ENCODE measurements at regions not wholly inside any gene's neighbourhood (a gene's known extent, or its start where the extent isn't known, plus 50 kb on each side); places are given as distances from the start of the nearest gene placed in this dataset.
A peak's percentile ranks its signal among the peaks of the same experiment; 100 is the strongest.

- no peak for DNase-seq
These were observed 812.7 kb downstream of the DCDC2C start for GRCh38 chr2:4515871-4516761.

DNA sequence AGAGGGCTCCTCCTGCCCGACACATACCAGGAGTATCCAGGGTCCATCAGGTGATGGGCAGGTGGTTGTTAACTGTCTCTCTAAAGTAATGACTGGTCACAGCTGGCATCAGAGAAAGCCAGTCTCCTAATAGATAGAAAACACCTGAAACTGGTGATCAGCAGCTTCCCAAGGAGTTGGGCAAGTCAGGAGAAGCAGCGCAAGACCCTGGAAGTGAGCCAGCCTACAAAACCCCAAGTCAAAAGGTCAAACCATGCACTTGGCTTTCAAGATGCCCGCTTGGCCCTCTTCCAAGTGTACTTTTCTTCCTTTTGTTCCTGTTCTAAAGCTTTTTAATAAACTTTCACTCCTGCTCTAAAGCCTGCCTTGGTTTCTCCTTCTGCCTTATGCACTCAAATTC is 815.2 kb downstream of the DCDC2C start:
- no peak for DNase-seq

DNA sequence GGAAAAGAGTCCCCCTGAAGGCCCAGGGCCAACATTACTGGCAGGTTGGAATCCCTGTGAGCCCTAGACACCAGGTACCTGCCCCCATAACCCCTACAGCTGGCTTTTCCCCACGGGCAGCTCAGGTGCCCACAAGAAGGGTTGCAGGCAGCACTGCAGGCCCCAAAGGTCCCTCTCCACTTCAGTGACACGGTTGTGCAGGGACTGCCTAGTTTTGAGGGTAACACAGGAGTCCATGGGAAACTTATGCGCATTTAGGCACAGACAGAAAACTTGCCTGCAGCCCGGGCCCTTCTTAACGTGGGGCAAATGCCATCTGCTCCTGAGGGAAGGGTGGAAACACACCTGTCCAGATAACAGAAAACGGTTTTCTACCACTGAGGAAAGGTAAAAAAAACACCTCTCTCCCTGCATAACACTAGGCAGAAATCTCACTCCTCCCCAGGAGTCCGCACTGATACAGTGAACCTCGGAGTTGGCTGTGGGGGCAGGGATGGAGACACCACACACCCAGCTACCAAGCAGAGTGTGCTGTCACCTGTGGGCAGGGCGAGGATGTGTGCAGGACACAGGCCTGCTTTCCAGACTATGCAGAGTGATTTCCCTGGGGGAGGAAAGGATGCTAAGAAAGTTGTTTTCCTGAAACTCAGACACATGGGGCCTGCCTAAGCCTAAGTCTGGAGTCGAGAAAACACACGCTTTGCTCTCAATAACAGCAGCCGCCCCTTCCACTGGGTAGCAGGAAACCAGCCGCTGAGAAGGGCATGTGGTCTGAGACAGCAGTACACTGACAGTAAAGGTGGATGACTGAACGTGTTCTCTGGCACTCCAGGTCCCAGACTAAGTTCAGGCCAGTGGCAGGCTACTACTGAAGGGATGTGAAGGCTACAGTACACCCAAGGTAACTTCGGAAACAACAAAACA is 819.4 kb downstream of the DCDC2C start:
- no peak for DNase-seq

GRCh38 chr2:4527416-4527815 is 824.0 kb downstream of the DCDC2C start:
- no peak for DNase-seq

DNA sequence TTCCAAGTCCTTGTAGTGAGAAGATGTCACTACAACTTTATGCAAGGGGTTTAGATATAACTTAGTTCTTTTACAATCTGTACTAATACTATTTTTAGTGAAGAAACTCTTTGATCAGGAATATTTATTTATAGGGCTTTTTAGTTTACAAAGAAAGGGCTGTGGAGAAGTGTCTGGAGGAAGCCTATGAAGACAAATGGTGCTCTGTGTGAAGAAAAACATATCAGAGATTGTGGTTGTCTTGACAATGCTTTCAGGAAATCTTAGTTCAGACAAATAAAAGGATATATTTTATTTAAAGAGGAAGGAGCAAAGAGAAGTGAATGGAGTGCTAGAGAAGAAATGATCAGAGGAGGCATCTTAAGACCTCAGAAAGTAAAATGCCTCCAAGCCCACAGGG is 824.9 kb downstream of the DCDC2C start:
- no peak for DNase-seq

DNA sequence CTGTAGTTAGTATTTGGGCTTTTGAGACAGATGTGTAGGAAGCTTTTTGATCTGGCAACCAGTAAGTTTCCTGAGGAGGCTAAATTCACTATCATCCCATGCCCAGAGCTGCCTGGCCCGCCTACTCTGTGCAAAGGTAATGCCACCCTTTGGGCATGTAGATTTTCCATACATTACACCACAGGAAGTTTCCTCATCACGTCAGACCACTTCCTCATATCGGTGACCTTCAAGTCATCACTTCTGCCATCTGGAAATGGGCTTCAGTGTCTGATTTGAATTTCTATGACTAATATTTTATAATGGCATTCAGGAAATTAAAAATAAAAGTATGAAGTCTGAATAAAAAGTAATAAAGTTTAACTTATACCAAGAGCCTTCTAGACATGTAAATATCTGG is 825.4 kb downstream of the DCDC2C start:
- DNase-seq, result peak in 1 of 2 donors; percentile 2

DNA sequence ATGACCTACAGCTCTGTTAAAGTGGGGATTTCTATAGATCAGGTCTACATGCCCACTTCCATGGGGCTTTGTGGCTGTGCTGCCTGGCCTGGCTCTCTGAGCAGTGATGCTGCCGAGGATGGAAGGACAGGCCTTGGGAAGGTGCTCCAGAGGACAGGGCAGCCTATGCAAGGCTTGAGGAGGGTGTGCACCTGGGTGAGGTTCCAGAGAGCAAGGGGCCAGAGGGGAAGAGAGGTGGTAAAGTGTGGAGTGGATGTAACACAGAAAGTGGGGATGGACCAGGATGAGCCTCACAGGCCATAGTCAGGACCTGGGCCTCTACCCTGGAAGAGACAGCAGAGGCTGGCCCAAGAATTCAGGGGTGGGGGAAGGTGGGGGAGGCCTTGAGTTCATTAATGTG is 826.4 kb downstream of the DCDC2C start:
- DNase-seq, result no peak

GRCh38 chr2:4530231-4530630 is 826.9 kb downstream of the DCDC2C start:
- DNase-seq, result no peak

- no peak for DNase-seq
These were observed 830.4 kb downstream of the DCDC2C start for GRCh38 chr2:4533806-4534205.

DNA sequence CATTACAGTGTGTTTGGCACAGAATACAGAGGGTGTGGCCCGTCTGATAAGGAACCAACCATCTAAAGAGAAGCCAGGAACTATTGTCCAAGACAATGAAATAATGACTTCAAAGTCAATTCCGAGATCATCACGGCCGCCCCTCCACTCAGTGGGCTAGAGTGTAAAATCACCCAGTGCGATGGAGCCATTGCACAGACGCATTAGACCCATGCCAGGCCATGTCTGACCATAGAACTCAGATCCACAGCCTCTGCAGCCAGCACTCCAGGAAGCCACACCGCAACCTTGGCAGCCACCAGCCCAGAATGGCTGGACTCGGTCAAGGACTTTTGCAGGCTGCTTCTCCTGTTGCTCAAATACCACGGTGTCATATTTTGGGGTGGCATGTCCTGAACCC is 835.7 kb downstream of the DCDC2C start:
- DNase-seq, result no peak

GRCh38 chr2:4549666-4550210 is 846.4 kb downstream of the DCDC2C start:
- DNase-seq, result no peak

GRCh38 chr2:4551691-4552474 is 848.5 kb downstream of the DCDC2C start:
- no peak for DNase-seq

DNA sequence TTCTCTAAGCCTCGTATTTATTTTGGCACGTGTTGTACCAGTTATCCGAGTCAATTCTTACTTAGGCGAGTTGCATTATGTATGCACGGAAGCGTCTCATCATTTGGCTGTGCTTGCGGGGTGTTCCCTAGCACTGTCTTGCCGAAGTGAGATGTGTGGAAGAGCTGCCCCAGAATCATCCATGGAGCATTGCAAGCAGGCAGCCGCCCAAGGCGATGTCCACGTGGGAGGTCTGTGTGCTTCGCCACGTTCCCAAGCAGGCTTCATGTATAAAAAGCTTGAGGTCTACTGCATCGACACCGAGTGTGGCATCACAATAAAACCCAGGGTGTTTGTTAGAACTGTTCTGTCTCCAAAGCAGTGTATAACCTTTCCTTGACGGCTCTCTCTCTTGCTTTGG is 849.9 kb downstream of the DCDC2C start:
- DNase-seq, result no peak

- no peak for DNase-seq
These were observed 852.9 kb downstream of the DCDC2C start for GRCh38 chr2:4556135-4556896.

GRCh38 chr2:4561196-4561595 is 857.8 kb downstream of the DCDC2C start:
- no peak for DNase-seq

GRCh38 chr2:4576075-4576474 is 872.7 kb downstream of the DCDC2C start:
- DNase-seq, result no peak

- no peak for DNase-seq
These were observed 876.6 kb downstream of the DCDC2C start for GRCh38 chr2:4579977-4580376.

- no peak for DNase-seq
These were observed 881.8 kb downstream of the DCDC2C start for GRCh38 chr2:4585057-4585635.

GRCh38 chr2:4588606-4589005 is 885.2 kb downstream of the DCDC2C start:
- DNase-seq, result no peak

DNA sequence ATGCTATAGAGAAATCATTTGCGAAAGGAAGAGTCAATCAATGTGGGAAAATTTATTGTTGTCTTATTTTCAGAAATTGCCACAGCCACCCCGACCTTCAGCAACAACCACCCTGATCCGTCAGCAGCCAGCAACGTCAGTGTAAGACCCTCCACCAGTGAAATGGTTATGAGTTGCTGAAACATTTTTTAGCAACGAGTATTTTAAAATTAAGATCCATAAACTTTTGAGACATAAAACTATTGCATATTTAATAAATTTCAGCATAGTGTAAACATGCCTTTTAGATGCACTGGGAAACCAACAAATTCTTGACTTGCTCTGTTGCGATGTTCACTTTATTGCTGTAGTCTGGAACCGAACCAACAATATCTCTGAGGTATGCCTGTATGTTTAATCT is 887.9 kb downstream of the DCDC2C start:
- no peak for DNase-seq

GRCh38 chr2:4597400-4597799 is 894.0 kb downstream of the DCDC2C start:
- DNase-seq, result no peak

DNA sequence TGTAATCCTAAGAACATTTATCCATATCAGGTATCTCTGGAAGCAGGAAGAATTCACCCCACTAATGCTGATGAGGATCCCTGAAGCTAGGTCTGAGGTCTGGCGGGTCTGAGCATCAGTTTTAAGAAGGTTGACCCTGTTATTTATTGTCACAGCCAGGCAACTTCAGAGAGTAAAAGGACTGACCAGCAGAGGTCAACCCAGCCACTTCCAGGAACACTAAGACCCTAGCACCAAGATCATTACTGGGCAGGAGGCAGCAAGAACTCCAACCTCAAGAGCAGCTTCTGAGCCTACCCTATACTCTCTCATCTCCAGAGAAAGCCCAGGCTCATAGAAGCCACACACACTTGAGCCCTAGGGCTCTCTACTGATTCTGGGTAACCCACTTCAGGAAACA is 901.4 kb downstream of the DCDC2C start:
- no peak for DNase-seq

All from inflammatory macrophage treated with lipopolysaccharide for 1 hour (primary cell).